ENCODE measurements at regions not wholly inside any gene's neighbourhood (a gene's known extent, or its start where the extent isn't known, plus 50 kb on each side); places are given as distances from the start of the nearest gene placed in this dataset.

DNA sequence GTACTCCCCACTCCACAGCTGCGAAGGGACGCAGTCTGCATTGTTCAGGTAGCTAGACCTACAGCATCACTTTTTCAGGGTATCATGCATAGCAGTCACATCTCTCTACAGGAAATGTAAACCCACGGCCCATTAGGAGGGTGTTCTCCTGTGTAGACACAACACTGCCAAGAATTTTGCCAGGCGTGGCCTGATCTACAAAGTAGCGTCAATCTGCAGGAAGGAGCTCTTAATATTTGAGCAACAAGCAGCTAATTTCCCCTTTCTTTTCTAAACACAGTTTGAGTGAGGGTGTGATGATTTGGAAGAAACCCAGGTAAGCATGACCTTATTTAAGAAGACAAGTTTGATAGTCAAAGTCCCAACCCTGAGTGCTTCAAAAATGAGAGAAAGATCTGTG is 419.0 kb downstream of the GADD45G start:
- H3K4me1 Mint-ChIP-seq (ENCODE audit: low read depth in 2 of 2), result no peaks in the 10 kb centered on the region
- no peaks in the 10 kb centered on the region for H3K36me3 Mint-ChIP-seq (ENCODE audit: insufficient read depth)
- DNase-seq (no peak), ATAC-seq (replicated peaks) (no peak)
- H3K9me3 Mint-ChIP-seq, result no peaks in the 10 kb centered on the region
- no peak overlapping the region for H3K4me3 Mint-ChIP-seq
- H3K27ac Mint-ChIP-seq, result no peak overlapping the region
- H3K27me3 Mint-ChIP-seq, result peaks cover 19 to 50% of the 10 kb centered on the region in 2 donors

DNA sequence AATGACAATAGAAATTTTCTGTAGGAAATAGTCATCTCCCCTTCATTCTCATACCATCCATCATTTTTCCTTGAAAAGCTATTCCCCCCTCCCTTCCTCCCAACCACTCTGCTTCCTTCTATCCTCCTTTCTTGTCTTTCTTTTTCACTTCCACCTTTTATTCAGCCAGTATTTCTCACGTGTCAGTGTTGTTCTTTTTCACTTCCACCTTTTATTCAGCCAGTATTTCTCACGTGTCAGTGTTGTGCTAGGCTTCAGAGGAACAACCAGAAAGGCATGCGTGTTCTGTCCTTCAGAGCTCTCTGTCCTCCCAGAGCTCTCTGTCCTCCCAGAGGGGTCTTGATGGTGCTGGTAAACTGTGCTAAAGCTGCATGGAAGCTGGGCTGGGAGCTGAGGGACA is 419.6 kb downstream of the GADD45G start:
- H3K27ac Mint-ChIP-seq, result no peak overlapping the region
- H3K4me3 Mint-ChIP-seq, result no peak overlapping the region
- ATAC-seq (replicated peaks), result no peak
- H3K36me3 Mint-ChIP-seq (ENCODE audit: insufficient read depth), result no peaks in the 10 kb centered on the region
- H3K4me1 Mint-ChIP-seq (ENCODE audit: low read depth in 2 of 2), result no peaks in the 10 kb centered on the region
- DNase-seq, result no peak
- H3K9me3 Mint-ChIP-seq, result no peaks in the 10 kb centered on the region
- peaks cover 19 to 45% of the 10 kb centered on the region in 2 donors for H3K27me3 Mint-ChIP-seq

DNA sequence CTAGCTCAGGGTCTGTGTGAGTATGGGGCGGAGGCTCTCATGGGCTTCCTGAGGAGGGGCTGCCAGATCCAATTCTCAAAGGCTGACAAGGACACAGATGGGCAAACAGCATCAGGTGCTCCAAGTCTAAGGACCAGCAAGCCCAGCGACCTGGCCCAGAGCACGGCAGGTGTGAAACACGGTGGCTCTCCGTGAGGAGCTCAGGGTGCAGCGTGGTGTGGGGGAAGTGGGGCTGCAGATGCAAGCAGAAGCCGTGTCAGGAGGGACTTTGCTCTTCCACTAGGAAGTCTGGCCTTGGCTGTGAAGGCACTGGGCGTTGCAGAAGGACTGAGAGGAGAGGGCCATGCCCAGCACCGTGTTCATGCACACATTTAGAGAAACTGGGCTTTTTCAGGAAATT is 420.0 kb downstream of the GADD45G start:
- no peak overlapping the region for H3K4me3 Mint-ChIP-seq

DNA sequence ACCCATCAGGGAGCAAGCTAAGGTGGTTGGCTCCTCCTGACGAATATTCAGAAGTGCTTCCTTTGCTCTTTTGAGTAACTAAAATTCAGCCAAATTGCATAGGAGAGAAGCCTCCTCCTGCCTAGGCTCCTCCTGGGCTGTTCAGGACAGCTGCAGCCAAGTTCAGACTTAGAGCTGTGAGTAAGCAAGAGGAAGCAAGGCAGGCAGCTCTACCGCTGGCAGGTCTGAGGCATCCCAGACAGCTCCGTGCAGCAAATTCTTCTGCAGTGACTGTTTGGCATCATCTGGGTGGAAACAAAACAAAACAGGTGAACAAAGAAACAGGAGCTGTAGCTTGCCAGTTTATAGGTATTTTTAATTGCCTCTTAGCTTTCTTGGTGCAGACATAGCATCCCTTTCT is 421.0 kb downstream of the GADD45G start:
- Mint-ChIP-seq H3K27me3 (peaks cover 16 to 42% of the 10 kb centered on the region in 2 donors), H3K36me3 (ENCODE audit: insufficient read depth) (no peaks in the 10 kb centered on the region), H3K27ac (no peak overlapping the region), H3K9me3 (no peaks in the 10 kb centered on the region), H3K4me3 (no peak overlapping the region), H3K4me1 (ENCODE audit: low read depth in 2 of 2) (no peaks in the 10 kb centered on the region)
- DNase-seq, result no peak
- ATAC-seq (replicated peaks), result no peak

More for the DNA sequence above, 420.0 kb downstream of the GADD45G start:
- no peaks in the 10 kb centered on the region for H3K36me3 Mint-ChIP-seq (ENCODE audit: insufficient read depth)
- H3K27me3 Mint-ChIP-seq, result peaks cover 19 to 42% of the 10 kb centered on the region in 2 donors
- no peak for DNase-seq
- no peak overlapping the region for H3K27ac Mint-ChIP-seq
- ATAC-seq (replicated peaks), result no peak
- no peaks in the 10 kb centered on the region for H3K9me3 Mint-ChIP-seq
- no peaks in the 10 kb centered on the region for H3K4me1 Mint-ChIP-seq (ENCODE audit: low read depth in 2 of 2)

DNA sequence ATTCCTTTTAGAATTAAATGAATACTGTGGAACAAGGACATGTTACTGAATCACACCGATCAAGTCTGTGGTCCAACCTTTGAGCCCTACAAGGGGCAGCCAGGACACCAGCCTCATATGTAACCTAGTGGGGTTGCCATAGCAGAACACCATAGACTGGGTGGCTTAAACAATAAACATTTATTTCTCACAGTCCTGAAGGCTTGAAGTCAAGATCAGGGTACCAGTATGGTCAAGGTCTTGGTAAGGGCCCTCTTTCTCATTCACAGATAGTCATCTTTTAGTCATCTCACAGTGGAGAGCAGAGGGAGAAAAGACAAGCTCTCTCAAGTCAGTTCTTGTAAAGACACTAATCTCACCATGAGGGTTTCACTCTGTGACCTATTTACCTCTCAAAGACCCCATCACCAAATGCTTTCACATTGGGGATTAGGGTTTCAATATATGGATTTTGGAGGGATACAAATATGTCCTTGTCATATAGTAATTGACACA is 422.5 kb downstream of the GADD45G start:
- no peaks in the 10 kb centered on the region for H3K36me3 Mint-ChIP-seq (ENCODE audit: insufficient read depth)
- ATAC-seq (replicated peaks), result no peak
- DNase-seq, result no peak
- no peak overlapping the region for H3K27ac Mint-ChIP-seq
- peaks cover 18 to 45% of the 10 kb centered on the region in 2 donors for H3K27me3 Mint-ChIP-seq
- no peaks in the 10 kb centered on the region for H3K4me1 Mint-ChIP-seq (ENCODE audit: low read depth in 2 of 2)
- H3K9me3 Mint-ChIP-seq, result no peaks in the 10 kb centered on the region
- no peak overlapping the region for H3K4me3 Mint-ChIP-seq

DNA sequence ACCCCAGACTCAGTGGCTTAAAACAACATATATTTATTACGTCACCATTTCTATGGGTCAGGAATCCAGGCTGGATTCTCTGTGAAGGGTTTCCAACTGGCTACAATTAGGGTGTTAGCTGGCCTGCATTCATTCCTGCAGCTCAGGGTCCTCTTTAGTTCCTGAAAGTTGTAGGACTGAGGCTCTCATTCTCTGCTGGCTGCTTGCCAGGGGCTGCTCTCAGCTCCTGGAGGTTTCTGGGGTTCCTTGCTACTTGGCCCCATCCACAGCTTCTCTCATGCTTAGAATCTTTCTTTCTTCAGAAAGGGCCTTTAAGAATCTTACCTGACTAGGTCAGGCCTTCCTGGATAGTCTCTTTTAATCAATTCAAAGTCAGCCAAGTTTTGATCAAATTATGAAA is 424.6 kb downstream of the GADD45G start:
- DNase-seq (no peak), ATAC-seq (replicated peaks) (no peak)
- Mint-ChIP-seq H3K4me1 (ENCODE audit: low read depth in 2 of 2) (no peaks in the 10 kb centered on the region), H3K36me3 (ENCODE audit: insufficient read depth) (no peaks in the 10 kb centered on the region), H3K27me3 (peaks cover 17 to 41% of the 10 kb centered on the region in 2 donors), H3K4me3 (no peak overlapping the region), H3K27ac (no peak overlapping the region), H3K9me3 (no peaks in the 10 kb centered on the region)

DNA sequence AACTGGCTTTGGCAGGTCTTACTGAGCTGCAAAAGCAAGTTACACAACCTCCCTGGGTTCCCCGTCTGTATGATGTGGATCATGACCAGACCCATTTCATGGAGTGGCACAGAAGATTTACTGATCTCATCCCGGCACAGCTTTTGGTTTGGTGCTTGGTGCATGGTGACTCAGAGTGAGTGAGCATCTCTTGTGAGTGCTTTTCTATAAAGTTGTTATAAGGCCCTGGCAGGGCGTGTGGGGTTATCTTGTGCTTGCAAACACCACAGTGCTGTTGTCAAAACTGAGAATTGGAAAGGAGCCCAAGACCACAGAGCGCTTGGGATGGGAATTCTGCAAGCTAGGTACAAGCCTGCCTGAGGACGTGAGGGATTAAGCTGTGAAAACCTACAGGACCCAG is 425.2 kb downstream of the GADD45G start:
- Mint-ChIP-seq H3K27ac (no peak overlapping the region), H3K9me3 (no peaks in the 10 kb centered on the region), H3K27me3 (peaks cover 11 to 35% of the 10 kb centered on the region in 2 donors), H3K4me3 (no peak overlapping the region), H3K4me1 (ENCODE audit: low read depth in 2 of 2) (no peaks in the 10 kb centered on the region), H3K36me3 (ENCODE audit: insufficient read depth) (no peaks in the 10 kb centered on the region)
- no peak for ATAC-seq (replicated peaks)
- no peak for DNase-seq

DNA sequence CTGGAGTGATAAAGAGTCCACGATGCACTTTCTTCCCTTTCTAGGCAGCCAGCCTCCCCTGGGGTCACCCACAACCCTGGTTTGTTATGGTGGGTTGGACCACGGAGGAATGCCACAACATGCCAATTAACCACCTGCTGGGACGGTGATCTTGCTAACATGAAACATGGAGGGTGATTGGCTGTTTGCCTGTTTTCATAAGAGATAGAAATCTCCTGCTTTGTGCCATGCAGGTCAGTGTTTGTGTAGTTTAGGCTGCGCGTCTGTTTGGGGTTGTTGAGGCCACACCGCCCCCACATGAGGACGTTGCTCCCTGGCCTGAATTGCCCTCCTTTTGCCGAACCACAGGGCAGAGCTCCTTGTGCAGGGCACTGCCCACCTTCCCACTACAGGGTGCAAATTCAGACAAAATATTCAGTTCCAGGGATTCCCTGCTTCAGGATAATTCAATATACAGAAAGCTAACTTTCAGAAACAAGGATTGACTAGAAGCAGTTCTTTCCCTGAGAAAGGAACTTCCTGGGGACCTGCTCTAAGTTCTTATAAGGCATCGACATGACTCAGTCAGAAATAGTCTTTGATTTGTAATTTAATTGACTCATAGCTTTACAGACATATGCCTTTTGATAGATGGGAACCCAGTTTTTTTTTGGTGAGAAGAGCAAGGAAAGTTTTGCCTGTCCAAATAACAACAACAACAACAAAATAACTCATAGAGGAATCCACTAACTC is 427.6 kb downstream of the GADD45G start:
- H3K27me3 Mint-ChIP-seq, result peaks cover 5 to 30% of the 10 kb centered on the region in 2 donors
- no peak overlapping the region for H3K27ac Mint-ChIP-seq
- no peaks in the 10 kb centered on the region for H3K4me1 Mint-ChIP-seq (ENCODE audit: low read depth in 2 of 2)
- ATAC-seq (replicated peaks), result no peak
- H3K36me3 Mint-ChIP-seq (ENCODE audit: insufficient read depth), result no peaks in the 10 kb centered on the region
- no peak for DNase-seq
- no peaks in the 10 kb centered on the region for H3K9me3 Mint-ChIP-seq
- H3K4me3 Mint-ChIP-seq, result no peak overlapping the region

DNA sequence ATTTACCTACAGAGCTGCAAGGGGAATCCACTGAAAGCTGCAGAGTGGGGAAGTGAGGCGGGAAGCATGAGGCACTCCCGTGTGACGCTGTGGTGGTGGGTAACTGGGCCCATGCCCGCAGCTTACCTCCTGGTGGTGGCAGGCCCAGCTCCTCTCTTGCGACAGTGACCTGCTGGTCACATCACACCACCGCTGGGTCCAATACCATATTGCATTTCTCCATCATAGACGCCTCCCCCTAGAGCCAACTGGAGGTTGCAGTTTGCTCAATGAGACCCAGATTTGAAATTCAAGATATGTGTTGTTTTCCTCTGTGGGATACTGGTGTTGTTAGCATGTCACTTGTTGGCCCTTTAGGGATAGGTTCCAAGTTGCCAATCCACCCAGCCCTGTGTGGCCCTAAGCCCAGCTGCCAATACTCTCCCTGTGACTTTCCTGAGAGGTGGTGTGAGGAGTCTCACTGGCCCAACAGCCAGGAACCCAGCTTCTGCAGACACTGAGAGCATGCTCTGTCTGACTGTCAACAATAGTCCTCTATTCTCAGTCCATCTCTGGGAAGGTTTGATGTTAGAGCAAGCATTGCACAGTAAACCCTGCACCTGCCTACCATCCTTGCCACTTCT is 428.3 kb downstream of the GADD45G start:
- Mint-ChIP-seq H3K36me3 (ENCODE audit: insufficient read depth) (no peaks in the 10 kb centered on the region), H3K27me3 (peaks cover 5 to 37% of the 10 kb centered on the region in 2 donors), H3K4me1 (ENCODE audit: low read depth in 2 of 2) (no peaks in the 10 kb centered on the region), H3K4me3 (no peak overlapping the region), H3K9me3 (no peaks in the 10 kb centered on the region), H3K27ac (no peak overlapping the region)
- ATAC-seq (replicated peaks), result no peak
- no peak for DNase-seq

DNA sequence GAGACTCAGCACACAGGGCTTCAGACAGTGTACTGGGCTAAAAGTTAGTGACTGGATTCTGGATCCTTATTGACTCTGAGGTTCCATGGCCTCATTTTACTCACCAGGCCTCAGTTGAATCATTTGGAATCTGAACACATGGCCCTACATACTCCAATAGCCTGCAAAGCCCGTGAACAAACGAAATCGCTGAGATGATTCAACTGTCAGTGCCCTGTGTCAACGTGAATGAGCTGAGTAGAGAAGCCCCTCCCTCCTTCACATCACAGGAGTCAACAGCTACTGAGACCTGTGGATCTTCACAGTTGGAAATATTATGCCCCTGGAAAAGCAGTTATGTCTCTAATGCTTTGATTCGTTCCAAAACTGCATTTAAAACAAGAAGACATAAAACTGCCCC is 429.3 kb downstream of the GADD45G start:
- Mint-ChIP-seq H3K4me3 (no peak overlapping the region), H3K4me1 (ENCODE audit: low read depth in 2 of 2) (no peaks in the 10 kb centered on the region), H3K36me3 (ENCODE audit: insufficient read depth) (no peaks in the 10 kb centered on the region), H3K27ac (no peak overlapping the region), H3K27me3 (peaks cover 5 to 37% of the 10 kb centered on the region in 2 donors), H3K9me3 (no peaks in the 10 kb centered on the region)
- no peak for ATAC-seq (replicated peaks)
- no peak for DNase-seq

DNA sequence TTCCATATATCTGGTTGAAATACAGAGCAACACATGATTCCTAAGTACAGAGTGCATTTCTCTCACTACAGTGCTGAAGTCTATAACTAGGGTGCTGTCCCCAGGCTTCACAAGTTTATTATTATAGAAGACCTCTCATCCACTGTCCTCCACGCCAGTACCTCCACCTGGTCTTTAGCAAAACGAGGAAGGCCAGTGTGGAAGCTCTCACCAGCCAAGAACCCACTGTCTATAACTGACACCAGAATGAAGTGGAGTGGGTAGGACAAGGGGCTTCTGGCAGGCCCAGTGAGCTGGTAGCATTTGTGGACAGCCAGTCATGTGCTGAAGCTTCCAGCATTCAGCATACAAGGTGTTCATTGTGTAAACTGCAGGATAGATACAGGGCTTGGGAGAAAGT is 430.7 kb downstream of the GADD45G start:
- no peaks in the 10 kb centered on the region for H3K4me1 Mint-ChIP-seq (ENCODE audit: low read depth in 2 of 2)
- H3K36me3 Mint-ChIP-seq (ENCODE audit: insufficient read depth), result no peaks in the 10 kb centered on the region
- H3K27ac Mint-ChIP-seq, result no peak overlapping the region
- H3K4me3 Mint-ChIP-seq, result no peak overlapping the region
- peaks cover 13 to 47% of the 10 kb centered on the region in 2 donors for H3K27me3 Mint-ChIP-seq
- DNase-seq, result no peak
- no peak for ATAC-seq (replicated peaks)
- H3K9me3 Mint-ChIP-seq, result no peaks in the 10 kb centered on the region

DNA sequence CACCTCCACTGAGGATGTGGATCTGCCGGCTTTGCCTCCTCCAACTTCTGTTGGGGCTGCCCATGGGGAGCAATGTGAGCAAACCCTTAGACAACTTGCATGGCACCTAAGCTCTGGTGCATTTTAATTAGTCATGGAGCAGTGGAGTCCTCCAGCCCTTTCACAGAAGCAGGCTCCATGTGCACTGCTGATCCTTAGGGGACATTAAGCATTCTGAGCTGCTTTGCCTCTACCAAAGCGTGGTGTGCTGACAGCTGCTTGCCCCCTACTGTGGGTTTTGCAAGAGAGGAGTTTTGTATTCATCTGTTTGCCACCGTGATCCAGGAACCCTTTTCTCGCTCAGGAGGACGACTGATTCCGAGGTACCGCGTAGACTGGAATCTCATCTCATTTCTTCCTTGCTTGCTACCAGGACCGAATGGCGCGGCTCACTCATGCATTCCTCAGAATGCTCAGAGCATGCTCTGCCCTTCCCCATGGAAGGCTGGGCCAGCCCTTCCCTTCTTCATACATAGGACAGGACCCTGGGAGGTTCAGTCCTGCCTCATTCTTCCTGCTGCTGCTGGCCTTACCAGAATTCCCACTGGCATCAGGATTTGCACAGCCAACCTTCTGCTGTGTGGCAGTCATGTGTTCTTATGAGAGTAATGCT is 432.5 kb downstream of the GADD45G start:
- H3K27ac Mint-ChIP-seq, result no peak overlapping the region
- H3K4me3 Mint-ChIP-seq, result no peak overlapping the region
- ATAC-seq (replicated peaks), result no peak
- H3K36me3 Mint-ChIP-seq (ENCODE audit: insufficient read depth), result no peaks in the 10 kb centered on the region
- H3K4me1 Mint-ChIP-seq (ENCODE audit: low read depth in 2 of 2), result no peaks in the 10 kb centered on the region
- no peak for DNase-seq
- H3K27me3 Mint-ChIP-seq, result peaks cover 8 to 33% of the 10 kb centered on the region in 2 donors
- H3K9me3 Mint-ChIP-seq, result no peaks in the 10 kb centered on the region

DNA sequence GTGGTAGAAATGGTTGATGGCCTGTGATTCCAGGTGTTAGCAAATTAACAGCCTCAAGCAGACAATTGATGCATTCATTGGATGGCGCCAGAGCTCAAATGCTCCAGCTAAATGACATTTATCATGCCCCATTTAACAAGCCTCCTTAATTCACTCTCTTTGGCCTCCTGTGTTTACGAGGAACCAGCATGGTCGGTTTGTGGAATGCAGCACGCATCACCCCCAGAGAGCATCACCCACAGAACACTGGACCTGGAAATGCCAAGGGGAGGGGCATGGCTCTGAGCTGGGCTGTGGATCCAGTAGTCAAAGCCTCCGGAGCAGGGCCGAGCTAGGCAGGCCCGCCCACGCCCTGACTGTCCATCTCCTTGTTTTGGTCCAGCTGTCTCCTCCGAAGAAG is 434.0 kb downstream of the GADD45G start:
- DNase-seq (no peak), ATAC-seq (replicated peaks) (no peak)
- Mint-ChIP-seq H3K4me1 (ENCODE audit: low read depth in 2 of 2) (no peaks in the 10 kb centered on the region), H3K36me3 (ENCODE audit: insufficient read depth) (no peaks in the 10 kb centered on the region), H3K27ac (no peak overlapping the region), H3K27me3 (peaks cover 8 to 20% of the 10 kb centered on the region in 2 donors), H3K4me3 (no peak overlapping the region), H3K9me3 (peaks cover 0 to under 1% of the 10 kb centered on the region in 2 donors)

DNA sequence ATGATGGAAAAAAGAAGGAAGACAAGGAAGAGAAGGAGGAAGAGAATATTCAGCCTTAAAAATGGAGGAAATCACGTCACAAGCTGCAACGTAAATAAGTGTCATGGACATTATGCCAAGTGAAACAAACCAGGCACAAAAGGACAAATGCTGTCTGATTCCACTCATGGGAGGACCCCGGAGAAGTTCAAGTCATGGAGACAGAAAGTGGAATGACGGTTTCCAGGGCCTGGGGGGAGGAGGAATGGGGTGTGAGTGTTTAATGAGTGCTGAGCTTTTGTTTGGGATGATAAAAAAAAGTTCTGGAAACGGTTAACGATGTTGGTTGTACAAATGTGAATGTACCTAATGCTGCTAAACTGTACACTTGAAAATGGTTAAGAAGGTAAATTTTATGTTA is 439.5 kb downstream of the GADD45G start:
- peaks cover 0 to 2% of the 10 kb centered on the region in 2 donors for H3K9me3 Mint-ChIP-seq
- ATAC-seq (replicated peaks) (no peak), DNase-seq (no peak)
- no peaks in the 10 kb centered on the region for H3K36me3 Mint-ChIP-seq (ENCODE audit: insufficient read depth)
- H3K27me3 Mint-ChIP-seq, result peaks cover 14 to 16% of the 10 kb centered on the region in 2 donors
- no peak overlapping the region for H3K4me3 Mint-ChIP-seq
- H3K27ac Mint-ChIP-seq, result no peak overlapping the region
- H3K4me1 Mint-ChIP-seq (ENCODE audit: low read depth in 2 of 2), result no peaks in the 10 kb centered on the region
